Transverse colon (tissue), 4 donors: ENCODE measurements at regions not wholly inside any gene's neighbourhood (a gene's known extent, or its start where the extent isn't known, plus 50 kb on each side); places are given as distances from the start of the nearest gene placed in this dataset.

ENCODE experiments used
- DNase-seq: peaks from one replicate; pipeline ENCODE4 v3.0.0-alpha.2; 2019
- H3K27ac ChIP-seq, 4 donors: fragments of 200-600 bp; sonication (generic); 2 replicates each; pipeline ENCODE4 v1.5.1; 2016 to 2018; ENCODE audit warnings: inconsistent platforms in 4 of 4
- H3K27me3 ChIP-seq: fragments of 200-600 bp; sonication (generic); 2 replicates; pipeline ENCODE4 v1.5.1; 2017; ENCODE audit warnings: inconsistent platforms
- H3K36me3 ChIP-seq, 4 donors: fragments of 200-600 bp; sonication (generic); 2 replicates each; pipeline ENCODE4 v1.5.1; 2017 to 2019; ENCODE audit warnings: inconsistent platforms in 4 of 4
- H3K4me1 ChIP-seq, 4 donors: fragments of 200-600 bp; sonication (generic); 2 replicates each; pipeline ENCODE4 v1.5.1; 2017 to 2020; ENCODE audit warnings: inconsistent platforms in 4 of 4
- H3K4me3 ChIP-seq, 4 donors: fragments of 200-600 bp; sonication (generic); 1 replicate in 1 of 4; 2 replicates in 3 of 4; pipeline versions ENCODE4 v1.5.1 to v1.6.1; 2017 to 2019; ENCODE audit warnings: inconsistent platforms in 4 of 4
- H3K9me3 ChIP-seq, 2 donors: fragments of 200-600 bp; sonication (generic); 2 replicates each; pipeline ENCODE4 v1.5.1; 2017 to 2019; ENCODE audit warnings: inconsistent platforms in 2 of 2
- EP300 ChIP-seq: sonication (generic); formaldehyde crosslinking; IDR thresholded peaks from one replicate; pipeline ENCODE4 v1.6.1; 2017; ENCODE audit warnings: antibody characterized with exemption, low read depth
- POLR2A ChIP-seq: fragments of 450-650 bp; IDR thresholded peaks from one replicate; pipeline ENCODE4 v1.6.1; 2016; ENCODE audit warnings: antibody characterized with exemption, mild to moderate bottlenecking, moderate library complexity
- POLR2AphosphoS5 ChIP-seq, 3 donors: sonication (generic); formaldehyde crosslinking; IDR thresholded peaks; one replicate each; pipeline ENCODE4 v1.6.1; 2016; ENCODE audit warnings: antibody characterized with exemption in 3 of 3
- WGBS, 2 donors: methylation state at CpG; one replicate each; pipeline ENCODE4 v1.1.5; 2018; ENCODE audit warnings: low coverage in 1 of 2; 5-methylcytosine and 5-hydroxymethylcytosine counted together
- in situ Hi-C, 4 donors: fragments of 200-750 bp; cut with MboI; loops; one replicate each; pipeline versions ENCODE4 v1.15.0 to v1.15.1; 2017; ENCODE audit warnings: low sequenced_read_pairs in 3 of 4, low pct_ligation_motif_present in 1 of 4, low pct_unique_long_range_greater_than_20kb in 1 of 4
- intact Hi-C: fragments of 100-400 bp; cut with DNase I; formaldehyde crosslinking; loops from one replicate; pipeline ENCODE4 v1.15.1; 2023; ENCODE audit warnings: low total_unique reads
- TF ChIP-seq, protein P1 (sequence below), 5 experiments: fragments of 200-600 bp in 3 of 5; fragments of 450-650 bp in 2 of 5; sonication (generic) in 3 of 5; IDR thresholded peaks; 1 replicate in 2 of 5; 2 replicates in 3 of 5; pipeline ENCODE4 v1.5.1; 2016 to 2017; ENCODE audit warnings: antibody characterized with exemption in 5 of 5, inconsistent platforms in 3 of 5, mild to moderate bottlenecking in 2 of 5, moderate library complexity in 1 of 5

- in situ Hi-C loops, result no loop called here
- H3K4me3 ChIP-seq, result no peak overlapping the region
- H3K27ac ChIP-seq, result no peak overlapping the region
- no peaks in the 10 kb centered on the region for H3K36me3 ChIP-seq
- no peak for TF ChIP-seq POLR2A
- TF ChIP-seq EP300, result no peak
- intact Hi-C loops, result loop anchor here (10.0 kb wide), 1 partner anchor 1784 kb away; no protein-coding TSS in a partner anchor
- H3K27me3 ChIP-seq, result no peaks in the 10 kb centered on the region
- DNase-seq, result no peak
- H3K9me3 ChIP-seq, result peaks cover 0 to 6% of the 10 kb centered on the region in 2 donors
- H3K4me1 ChIP-seq, result no peaks in the 10 kb centered on the region
These were observed 529.3 kb upstream of the LRRC7 start for GRCh38 chr1:69038379-69038778.

DNA sequence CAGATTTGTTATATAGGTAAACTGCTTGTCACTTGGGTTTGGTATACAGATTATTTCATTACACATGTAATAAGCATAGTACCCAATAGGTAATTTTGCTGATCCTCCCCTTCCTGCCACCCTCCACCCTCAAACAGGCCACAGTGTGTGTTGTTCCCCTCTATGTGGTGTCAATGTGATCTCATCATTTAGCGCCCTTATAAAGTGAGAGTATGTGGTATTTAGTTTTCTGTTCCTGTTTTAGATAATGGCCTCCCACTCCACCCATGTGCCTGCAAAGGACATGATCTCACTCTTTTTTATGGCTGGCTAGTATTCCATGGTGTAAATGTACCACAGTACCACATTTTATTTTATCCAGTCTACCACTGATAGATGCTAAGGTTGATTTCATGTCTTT lies 522.1 kb upstream of the LRRC7 start:
- TF ChIP-seq POLR2A (no peak), EP300 (no peak), POLR2AphosphoS5 (IDR thresholded peaks at IDR 0.05) (no peak)
- TF ChIP-seq, protein P1, sequence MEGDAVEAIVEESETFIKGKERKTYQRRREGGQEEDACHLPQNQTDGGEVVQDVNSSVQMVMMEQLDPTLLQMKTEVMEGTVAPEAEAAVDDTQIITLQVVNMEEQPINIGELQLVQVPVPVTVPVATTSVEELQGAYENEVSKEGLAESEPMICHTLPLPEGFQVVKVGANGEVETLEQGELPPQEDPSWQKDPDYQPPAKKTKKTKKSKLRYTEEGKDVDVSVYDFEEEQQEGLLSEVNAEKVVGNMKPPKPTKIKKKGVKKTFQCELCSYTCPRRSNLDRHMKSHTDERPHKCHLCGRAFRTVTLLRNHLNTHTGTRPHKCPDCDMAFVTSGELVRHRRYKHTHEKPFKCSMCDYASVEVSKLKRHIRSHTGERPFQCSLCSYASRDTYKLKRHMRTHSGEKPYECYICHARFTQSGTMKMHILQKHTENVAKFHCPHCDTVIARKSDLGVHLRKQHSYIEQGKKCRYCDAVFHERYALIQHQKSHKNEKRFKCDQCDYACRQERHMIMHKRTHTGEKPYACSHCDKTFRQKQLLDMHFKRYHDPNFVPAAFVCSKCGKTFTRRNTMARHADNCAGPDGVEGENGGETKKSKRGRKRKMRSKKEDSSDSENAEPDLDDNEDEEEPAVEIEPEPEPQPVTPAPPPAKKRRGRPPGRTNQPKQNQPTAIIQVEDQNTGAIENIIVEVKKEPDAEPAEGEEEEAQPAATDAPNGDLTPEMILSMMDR (IDR thresholded peaks at IDR 0.05), result no peak
- intact Hi-C loops, result no loop called here
- H3K36me3 ChIP-seq, result no peaks in the 10 kb centered on the region
- H3K27ac ChIP-seq, result no peak overlapping the region
- no peaks in the 10 kb centered on the region for H3K27me3 ChIP-seq
- WGBS, 2 donors, result 82 to 100% methylated on average over 1 of the region's 1 CpG
- H3K4me1 ChIP-seq, result no peaks in the 10 kb centered on the region
- in situ Hi-C loops, result no loop called here
- H3K9me3 ChIP-seq, result no peaks in the 10 kb centered on the region
- no peak overlapping the region for H3K4me3 ChIP-seq
- no peak for DNase-seq

- WGBS, 2 donors, result 70 to 92% methylated on average over 1 to 2 of the region's 2 CpGs
- Histone ChIP-seq H3K27ac (no peak overlapping the region), H3K4me3 (no peak overlapping the region), H3K4me1 (no peaks in the 10 kb centered on the region), H3K36me3 (no peaks in the 10 kb centered on the region), H3K27me3 (no peaks in the 10 kb centered on the region), H3K9me3 (no peaks in the 10 kb centered on the region)
- no peak for DNase-seq
- in situ Hi-C loops, result no loop called here
- TF ChIP-seq POLR2AphosphoS5 (IDR thresholded peaks at IDR 0.05) (no peak), POLR2A (no peak), EP300 (no peak)
- TF ChIP-seq, protein P1 (IDR thresholded peaks at IDR 0.05), result no peak
- intact Hi-C loops, result no loop called here
These were observed 512.5 kb upstream of the LRRC7 start for GRCh38 chr1:69055194-69055593.

DNA sequence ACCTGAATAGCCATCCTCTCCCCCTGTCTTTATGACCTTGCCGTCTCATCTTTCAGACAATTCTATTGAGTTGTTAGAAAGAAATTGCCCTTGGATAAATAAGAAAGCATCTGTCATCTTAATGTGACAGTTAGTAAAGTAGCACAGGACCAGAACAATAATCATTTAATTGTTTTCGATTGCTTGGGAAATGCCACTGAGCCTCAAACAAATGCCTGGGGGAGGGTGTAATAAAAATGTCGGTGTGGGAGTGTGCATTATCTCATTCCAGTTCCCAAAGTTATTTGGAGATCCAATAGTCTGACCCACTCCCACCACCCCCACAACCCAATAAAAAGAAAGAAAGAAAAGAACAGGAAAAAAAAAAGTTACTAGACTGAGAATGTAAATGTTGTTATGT lies 509.3 kb upstream of the LRRC7 start:
- Histone ChIP-seq H3K27ac (no peak overlapping the region), H3K27me3 (no peaks in the 10 kb centered on the region), H3K4me3 (no peak overlapping the region), H3K9me3 (no peaks in the 10 kb centered on the region), H3K4me1 (no peaks in the 10 kb centered on the region), H3K36me3 (no peaks in the 10 kb centered on the region)
- TF ChIP-seq EP300, result no peak
- no peak for TF ChIP-seq POLR2A
- TF ChIP-seq, protein P1 (IDR thresholded peaks at IDR 0.05), result no peak
- no peak for TF ChIP-seq POLR2AphosphoS5 (IDR thresholded peaks at IDR 0.05)
- 38 to 48% methylated on average over 3 of the region's 3 CpGs for WGBS, 2 donors
- intact Hi-C loops (no loop called here), in situ Hi-C loops (no loop called here)
- no peak for DNase-seq

DNA sequence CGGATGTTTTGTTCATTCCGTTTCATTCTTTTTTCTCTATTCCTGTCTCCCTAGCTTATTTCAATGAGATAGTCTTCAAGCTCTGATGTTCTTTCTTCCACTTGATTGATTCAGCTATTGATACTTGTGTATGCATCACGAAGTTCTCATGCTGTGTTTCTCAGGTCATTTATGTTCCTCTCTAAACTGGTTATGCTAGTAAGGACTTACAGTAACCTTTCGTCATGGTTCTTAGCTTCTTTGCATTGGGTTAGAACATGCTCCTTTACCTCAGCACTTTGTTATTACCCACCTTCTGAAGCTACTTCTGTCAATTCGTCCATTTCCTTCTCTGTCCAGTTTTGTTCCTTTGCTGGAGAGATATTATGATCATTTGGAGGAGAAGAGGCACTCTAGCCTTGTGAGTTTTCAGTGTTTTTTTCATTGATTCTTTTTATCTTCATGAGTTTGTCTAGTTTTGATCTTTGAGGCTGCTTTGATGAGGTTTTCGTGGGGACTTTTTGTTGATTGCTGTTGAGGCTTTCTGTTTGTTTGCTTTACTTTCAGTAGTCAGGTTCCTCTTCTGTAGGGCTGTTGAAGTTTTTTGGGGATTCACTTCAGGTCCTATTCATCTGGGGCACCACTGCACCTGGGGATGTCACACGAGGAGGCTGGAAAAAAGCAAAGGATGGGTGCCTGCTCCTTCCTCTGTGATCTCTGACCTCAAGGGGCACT lies 496.9 kb upstream of the LRRC7 start:
- H3K36me3 ChIP-seq, result no peaks in the 10 kb centered on the region

More for the DNA sequence above, 496.9 kb upstream of the LRRC7 start:
- Histone ChIP-seq H3K27me3 (no peaks in the 10 kb centered on the region), H3K4me3 (no peak overlapping the region), H3K27ac (no peak overlapping the region), H3K4me1 (no peaks in the 10 kb centered on the region), H3K9me3 (no peaks in the 10 kb centered on the region)
- 74 to 87% methylated on average over 5 to 7 of the region's 7 CpGs for WGBS, 2 donors
- TF ChIP-seq POLR2A (no peak), POLR2AphosphoS5 (IDR thresholded peaks at IDR 0.05) (no peak), EP300 (no peak)
- TF ChIP-seq, protein P1 (IDR thresholded peaks at IDR 0.05), result no peak
- intact Hi-C loops (no loop called here), in situ Hi-C loops (no loop called here)
- DNase-seq, result no peak
